Stimulated activated naive B cell treated with anti-CD40 and anti-IgM and Interleukin-4, amounts not matched to agents 10 μg/mL and 1 μg/mL and 100 μg/mL, for 72 hours (primary cell): ENCODE measurements at regions not wholly inside any gene's neighbourhood (a gene's known extent, or its start where the extent isn't known, plus 50 kb on each side); places are given as distances from the start of the nearest gene placed in this dataset.

ENCODE experiments used
- ATAC-seq, 2 donors: fragments of 150-1000 bp; cut with Tn5 transposase; replicated peaks; 2 replicates each; pipeline ENCODE4 v1.10.0; 2021; ENCODE audit warnings: moderate library complexity in 1 of 2
- DNase-seq: peaks from one replicate; pipeline ENCODE4 v3.0.0; 2021
- H3K27ac Mint-ChIP-seq: one replicate; pipeline ENCODE4 v1.8.0; 2022; ENCODE audit warnings: mild to moderate bottlenecking, mixed read lengths
- H3K27me3 Mint-ChIP-seq, 2 donors: one replicate each; pipeline ENCODE4 v1.8.0; 2022; ENCODE audit warnings: mixed read lengths in 2 of 2
- H3K36me3 Mint-ChIP-seq, 2 donors: one replicate each; pipeline ENCODE4 v1.8.0; 2022; ENCODE audit warnings: mixed read lengths in 2 of 2, mild to moderate bottlenecking in 1 of 2
- H3K4me1 Mint-ChIP-seq, 2 donors: one replicate each; pipeline ENCODE4 v1.8.0; 2022; ENCODE audit warnings: mixed read lengths in 2 of 2, mild to moderate bottlenecking in 1 of 2
- H3K4me3 Mint-ChIP-seq, 2 donors: one replicate each; pipeline ENCODE4 v1.8.0; 2022; ENCODE audit warnings: mild to moderate bottlenecking in 2 of 2, mixed read lengths in 2 of 2, moderate library complexity in 1 of 2
- H3K9me3 Mint-ChIP-seq, 2 donors: one replicate each; pipeline ENCODE4 v1.8.0; 2022; ENCODE audit warnings: mixed read lengths in 2 of 2, mild to moderate bottlenecking in 1 of 2

DNA sequence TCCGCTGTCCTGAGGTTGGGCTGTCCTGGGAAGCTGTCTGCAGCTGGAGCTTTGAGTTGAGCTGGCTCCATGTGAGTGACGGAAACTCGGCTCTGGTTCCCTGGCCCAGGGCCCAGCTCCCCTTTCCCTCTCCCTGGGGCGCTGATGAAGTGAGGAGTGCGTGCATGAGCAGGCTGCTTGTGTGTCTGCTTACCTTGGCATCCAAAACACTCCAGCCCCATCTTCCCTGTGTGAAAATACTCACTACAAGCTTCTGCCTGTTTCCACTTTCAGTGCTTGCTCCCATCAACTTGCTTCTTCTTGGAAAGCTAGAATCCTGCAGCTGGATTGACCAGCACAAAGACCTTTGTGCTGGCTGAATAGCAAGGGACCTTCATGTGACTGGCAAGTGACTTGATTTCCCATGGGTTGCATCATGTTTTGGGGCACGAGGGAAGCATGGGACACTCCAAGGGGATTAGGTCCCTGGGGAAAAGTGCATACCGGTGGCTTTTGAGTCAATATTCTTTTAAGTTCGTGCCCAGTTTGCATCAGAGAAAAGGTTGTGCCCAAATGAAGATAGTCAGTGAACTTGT, 198.1 kb downstream of the GADD45G start:
- ATAC-seq (no peak), DNase-seq (no peak)
- H3K9me3 Mint-ChIP-seq = no peaks in the 10 kb centered on the region
- no peak overlapping the region for H3K27ac Mint-ChIP-seq
- no peak overlapping the region for H3K4me3 Mint-ChIP-seq
- no peaks in the 10 kb centered on the region for H3K36me3 Mint-ChIP-seq
- H3K27me3 Mint-ChIP-seq = no peaks in the 10 kb centered on the region
- peaks cover 13 to 20% of the 10 kb centered on the region in 2 donors for H3K4me1 Mint-ChIP-seq

DNA sequence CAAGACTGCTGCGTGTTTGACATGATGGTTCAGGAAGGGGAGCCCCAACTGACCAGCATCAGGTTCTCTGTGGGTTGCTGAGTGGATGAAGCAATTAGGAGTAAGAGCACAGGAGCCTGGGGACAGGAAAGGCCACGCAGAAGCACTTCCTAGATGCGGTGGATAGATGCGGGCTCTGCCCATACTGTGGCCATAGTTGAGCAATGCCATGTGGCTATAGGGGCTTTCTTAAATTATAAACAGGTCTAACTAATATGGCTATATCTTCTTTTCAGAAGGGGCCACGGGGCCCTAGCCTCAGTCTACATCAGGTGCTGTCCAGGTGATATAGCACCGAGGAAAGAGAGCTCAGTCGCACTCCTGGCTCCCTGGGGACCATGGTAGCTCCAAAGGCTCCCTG, 198.6 kb downstream of the GADD45G start:
- Mint-ChIP-seq H3K4me1 (peaks cover 18 to 25% of the 10 kb centered on the region in 2 donors), H3K4me3 (no peak overlapping the region), H3K27ac (no peak overlapping the region), H3K36me3 (no peaks in the 10 kb centered on the region), H3K27me3 (no peaks in the 10 kb centered on the region), H3K9me3 (no peaks in the 10 kb centered on the region)
- DNase-seq (no peak), ATAC-seq (no peak)

DNA sequence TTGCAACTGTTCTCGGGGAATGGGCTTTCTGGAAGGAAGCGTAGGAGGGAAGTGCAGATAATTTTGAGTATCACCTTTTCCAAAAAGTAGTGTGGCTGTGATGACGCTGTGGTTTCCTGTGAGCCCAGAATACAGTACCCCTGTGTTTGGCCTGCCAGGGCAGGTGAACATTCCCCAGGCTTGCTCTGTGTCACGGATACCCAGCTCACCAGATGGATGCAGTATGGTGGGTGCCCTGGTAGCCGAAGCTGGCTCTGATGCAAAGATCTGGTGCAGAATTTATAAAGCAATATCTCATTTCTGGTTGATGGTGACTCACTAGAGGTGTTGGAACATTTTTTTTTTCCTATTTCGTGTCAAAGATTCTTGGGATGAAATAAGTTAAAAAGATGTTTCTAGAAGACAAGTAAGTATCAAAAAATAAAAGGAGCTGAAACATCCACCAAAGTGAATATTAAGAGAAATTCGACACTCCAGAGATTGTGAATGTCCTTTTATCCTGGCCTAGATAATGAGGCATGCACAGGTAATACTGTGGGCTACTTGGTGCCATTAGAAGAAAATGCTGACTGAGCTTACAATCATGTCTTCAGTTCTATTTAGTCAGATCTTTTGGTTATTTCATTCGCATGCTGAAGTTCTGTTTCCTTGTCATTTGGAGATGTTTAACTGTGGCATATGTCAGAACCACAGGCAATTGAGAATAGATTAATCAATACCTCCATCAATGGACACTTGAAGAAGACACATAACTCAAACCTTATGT, 200.1 kb downstream of the GADD45G start:
- no peak overlapping the region for H3K4me3 Mint-ChIP-seq
- no peaks in the 10 kb centered on the region for H3K36me3 Mint-ChIP-seq
- DNase-seq = no peak
- ATAC-seq = no peak
- H3K27ac Mint-ChIP-seq = no peak overlapping the region
- H3K9me3 Mint-ChIP-seq = no peaks in the 10 kb centered on the region
- peaks cover 13 to 22% of the 10 kb centered on the region in 2 donors for H3K4me1 Mint-ChIP-seq
- no peaks in the 10 kb centered on the region for H3K27me3 Mint-ChIP-seq

DNA sequence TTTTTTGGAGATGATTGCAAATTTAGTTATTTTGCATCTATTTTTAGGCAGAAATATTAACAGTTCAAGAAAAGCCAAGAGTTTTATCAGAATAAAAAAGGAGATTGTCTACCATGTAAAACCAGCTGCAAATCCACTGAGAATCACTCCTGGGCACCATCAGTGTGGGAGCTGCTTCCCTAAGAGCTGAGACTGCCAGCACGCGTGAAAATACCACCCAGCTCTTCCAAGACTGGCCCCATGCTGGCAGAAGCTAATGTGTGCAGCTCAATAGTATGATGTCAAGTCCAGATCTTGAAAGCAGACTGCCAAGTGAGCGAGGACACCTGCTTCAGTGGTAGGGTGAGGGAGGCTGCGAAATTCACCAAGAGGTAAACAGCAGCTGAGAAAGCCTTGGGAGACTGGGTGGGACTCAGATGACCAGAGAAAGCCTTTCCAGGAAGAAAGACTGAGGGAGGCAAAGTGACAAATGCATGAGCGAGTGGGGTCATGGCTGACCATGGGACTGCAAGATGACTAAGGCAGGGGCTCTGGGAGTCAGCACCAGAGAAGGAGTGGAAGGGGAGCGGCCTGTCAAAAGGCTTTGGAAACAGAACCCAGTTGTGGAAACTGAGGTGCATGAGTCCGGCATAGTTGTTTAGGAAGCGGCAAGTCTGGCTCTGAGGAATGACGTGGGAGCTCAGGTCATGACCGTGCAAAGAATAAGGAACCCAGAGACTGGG, 200.9 kb downstream of the GADD45G start:
- ATAC-seq (no peak), DNase-seq (no peak)
- H3K36me3 Mint-ChIP-seq = no peaks in the 10 kb centered on the region
- peak overlapping the region; percentile 49 for H3K27ac Mint-ChIP-seq
- H3K27me3 Mint-ChIP-seq = no peaks in the 10 kb centered on the region
- no peaks in the 10 kb centered on the region for H3K9me3 Mint-ChIP-seq
- no peak overlapping the region for H3K4me3 Mint-ChIP-seq
- H3K4me1 Mint-ChIP-seq = peaks cover 13 to 21% of the 10 kb centered on the region in 2 donors

DNA sequence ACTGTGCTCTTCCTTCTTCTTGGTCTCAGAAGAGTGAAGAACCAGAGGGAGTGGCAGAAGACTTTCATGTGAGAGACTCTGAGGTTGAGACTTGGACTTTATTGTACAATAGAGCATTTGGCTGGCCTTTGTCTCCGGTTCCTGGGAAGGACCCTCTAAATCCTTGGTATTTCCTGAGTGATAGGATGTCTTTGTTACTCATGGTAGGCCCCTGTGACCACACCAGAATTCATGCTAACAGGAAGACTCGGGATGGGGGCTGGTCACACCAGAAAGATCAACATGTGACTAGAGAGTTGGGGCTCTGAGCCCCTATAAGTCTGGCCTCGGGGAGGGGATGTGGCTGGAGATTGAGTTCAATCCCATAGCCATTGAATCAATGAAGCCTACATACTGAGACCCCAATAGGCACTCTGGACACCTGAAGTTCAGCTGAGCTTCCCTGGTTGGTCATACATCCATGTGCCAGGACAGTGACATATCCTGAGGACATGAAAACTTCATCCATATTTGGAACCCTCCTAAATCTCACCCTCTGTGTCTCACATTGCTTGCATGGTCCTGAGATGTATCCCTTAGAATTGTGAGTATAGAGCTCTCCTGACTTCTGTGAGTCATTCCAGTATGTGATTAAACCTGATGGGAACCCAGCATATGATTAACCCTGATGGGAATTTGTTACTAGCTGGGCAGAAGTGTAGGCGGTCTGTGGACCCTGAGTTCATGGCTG, 201.7 kb downstream of the GADD45G start:
- no peak overlapping the region for H3K27ac Mint-ChIP-seq
- ATAC-seq = no peak
- H3K9me3 Mint-ChIP-seq = no peaks in the 10 kb centered on the region
- H3K4me3 Mint-ChIP-seq = no peak overlapping the region
- no peaks in the 10 kb centered on the region for H3K36me3 Mint-ChIP-seq
- peaks cover 4 to 7% of the 10 kb centered on the region in 2 donors for H3K27me3 Mint-ChIP-seq
- H3K4me1 Mint-ChIP-seq = peaks cover 11 to 21% of the 10 kb centered on the region in 2 donors
- no peak for DNase-seq

DNA sequence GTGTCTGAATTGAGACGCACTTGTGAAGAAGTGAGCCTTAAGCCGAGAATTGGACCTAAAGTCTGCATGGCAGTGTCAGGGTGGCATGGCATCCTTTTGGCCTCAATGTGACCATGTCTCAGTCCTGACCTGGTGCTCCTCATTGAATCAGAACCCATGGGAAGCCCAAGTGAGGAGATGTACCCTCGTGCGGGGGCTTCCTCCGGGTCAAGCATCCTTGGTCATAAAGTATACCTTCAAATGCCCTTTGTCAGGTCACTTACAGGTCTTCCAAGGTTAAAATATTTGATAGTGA, 202.2 kb downstream of the GADD45G start:
- ATAC-seq (no peak), DNase-seq (no peak)
- Mint-ChIP-seq H3K27ac (peak overlapping the region; percentile 3), H3K4me1 (peaks cover 11 to 21% of the 10 kb centered on the region in 2 donors), H3K27me3 (peaks cover 4 to 7% of the 10 kb centered on the region in 2 donors), H3K36me3 (no peaks in the 10 kb centered on the region), H3K9me3 (no peaks in the 10 kb centered on the region), H3K4me3 (no peak overlapping the region)

DNA sequence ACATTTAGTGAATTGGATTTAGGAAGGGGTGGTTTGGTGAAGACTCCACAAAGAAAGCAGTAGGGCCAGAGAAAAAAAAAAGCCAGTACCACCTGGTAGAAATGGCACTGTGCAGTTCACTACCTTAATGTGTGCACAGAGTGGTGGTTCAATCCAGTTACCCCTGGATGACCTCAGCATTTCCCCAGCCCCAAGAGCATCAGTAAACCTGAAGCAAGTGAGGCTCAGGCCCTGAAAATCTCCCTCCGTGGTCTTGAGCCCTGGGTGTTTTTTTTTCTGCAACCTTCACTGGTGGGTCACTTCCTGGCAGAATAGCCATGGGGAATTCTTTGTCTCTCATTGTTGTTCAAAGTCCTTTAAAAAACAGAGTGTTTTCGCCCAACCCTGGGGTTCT, 202.9 kb downstream of the GADD45G start:
- no peaks in the 10 kb centered on the region for H3K9me3 Mint-ChIP-seq
- no peak overlapping the region for H3K27ac Mint-ChIP-seq
- ATAC-seq = peak; percentile 73 to 89
- peaks cover 4 to 7% of the 10 kb centered on the region in 2 donors for H3K27me3 Mint-ChIP-seq
- no peaks in the 10 kb centered on the region for H3K36me3 Mint-ChIP-seq
- H3K4me1 Mint-ChIP-seq = peaks cover 11 to 21% of the 10 kb centered on the region in 2 donors
- no peak for DNase-seq
- H3K4me3 Mint-ChIP-seq = no peak overlapping the region

DNA sequence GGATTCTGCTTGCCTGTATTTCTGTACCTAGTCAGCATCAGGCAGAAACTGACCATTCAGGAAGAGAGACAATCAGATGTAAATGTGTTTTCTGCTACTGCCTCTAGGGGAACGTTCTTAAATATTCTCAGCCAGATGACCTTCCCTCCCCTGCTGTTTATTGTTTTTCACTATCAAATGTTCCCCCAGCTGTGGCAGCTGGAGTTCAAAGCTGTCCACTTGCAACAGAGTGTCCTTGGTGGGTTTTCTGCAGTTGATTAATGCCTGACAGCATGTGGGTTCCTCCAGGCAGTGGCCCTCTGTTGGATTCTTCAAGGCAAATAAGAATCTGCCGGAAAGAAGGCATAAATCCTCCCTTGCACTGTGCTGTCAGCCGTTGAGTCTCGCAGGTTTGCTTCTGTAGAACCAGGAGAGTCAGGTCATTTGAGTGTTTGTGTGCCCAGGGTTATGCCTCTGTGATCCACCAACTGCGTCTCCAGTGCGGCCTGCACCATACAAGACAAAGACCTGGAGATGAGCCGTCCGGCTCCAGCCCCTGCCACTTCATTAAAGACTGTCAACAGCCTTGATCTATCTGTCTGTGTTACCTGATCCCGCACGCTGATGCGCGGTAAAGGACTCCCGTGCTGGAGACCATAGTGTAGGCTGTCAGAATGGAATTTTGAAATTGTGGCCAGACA, 203.4 kb downstream of the GADD45G start:
- H3K36me3 Mint-ChIP-seq = no peaks in the 10 kb centered on the region
- H3K4me3 Mint-ChIP-seq = no peak overlapping the region
- peaks cover 4 to 7% of the 10 kb centered on the region in 2 donors for H3K27me3 Mint-ChIP-seq
- ATAC-seq (peak; percentile 57 to 67), DNase-seq (no peak)
- H3K27ac Mint-ChIP-seq = no peak overlapping the region
- H3K9me3 Mint-ChIP-seq = no peaks in the 10 kb centered on the region
- peaks cover 11 to 21% of the 10 kb centered on the region in 2 donors for H3K4me1 Mint-ChIP-seq

DNA sequence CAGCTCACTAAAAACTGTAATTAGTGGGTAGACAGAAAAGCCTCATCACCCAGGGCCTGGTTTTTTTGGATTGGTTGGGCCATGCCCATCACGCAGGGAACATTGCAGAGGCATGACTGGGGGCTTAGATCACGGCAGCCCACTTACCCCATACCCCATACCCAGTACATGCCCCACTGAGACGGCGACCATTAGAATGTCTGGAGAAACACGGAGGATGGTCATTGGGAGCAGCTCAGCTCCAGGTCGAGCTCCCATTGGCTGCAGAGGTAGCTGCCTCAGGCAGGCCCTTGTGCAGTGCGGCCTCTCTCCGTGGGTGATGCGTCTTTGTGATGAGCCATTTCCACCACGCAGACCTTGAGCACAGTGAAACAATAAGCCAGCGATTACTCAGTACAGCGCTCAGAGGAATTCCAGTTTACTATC, 204.0 kb downstream of the GADD45G start:
- DNase-seq = no peak
- peaks cover 4 to 7% of the 10 kb centered on the region in 2 donors for H3K27me3 Mint-ChIP-seq
- H3K36me3 Mint-ChIP-seq = no peaks in the 10 kb centered on the region
- H3K9me3 Mint-ChIP-seq = no peaks in the 10 kb centered on the region
- H3K27ac Mint-ChIP-seq = no peak overlapping the region
- no peak for ATAC-seq
- peaks cover 15 to 26% of the 10 kb centered on the region in 2 donors for H3K4me1 Mint-ChIP-seq
- H3K4me3 Mint-ChIP-seq = no peak overlapping the region

DNA sequence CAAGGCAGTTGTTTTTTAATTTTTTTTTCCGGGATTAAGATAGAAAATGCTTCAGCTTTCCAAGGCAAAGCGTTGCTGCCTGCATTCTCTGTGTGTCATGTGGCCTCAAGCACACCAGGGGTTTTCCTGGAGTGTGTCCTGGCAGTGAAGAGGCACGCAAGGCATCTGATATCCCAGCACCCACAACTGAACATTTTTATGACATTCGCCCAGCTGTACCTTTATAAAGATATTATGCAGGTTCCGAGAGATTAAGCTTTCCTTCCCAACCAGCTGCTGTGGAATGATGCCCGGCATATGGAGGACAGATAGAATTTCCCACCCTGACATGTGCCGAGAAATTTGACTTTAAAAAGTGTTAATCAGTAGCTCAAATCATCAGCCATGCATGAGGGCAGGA, 205.6 kb downstream of the GADD45G start:
- ATAC-seq (no peak), DNase-seq (no peak)
- Mint-ChIP-seq H3K27ac (no peak overlapping the region), H3K27me3 (peaks cover 4 to 7% of the 10 kb centered on the region in 2 donors), H3K9me3 (no peaks in the 10 kb centered on the region), H3K36me3 (no peaks in the 10 kb centered on the region), H3K4me1 (peaks cover 30 to 43% of the 10 kb centered on the region in 2 donors), H3K4me3 (no peak overlapping the region)

DNA sequence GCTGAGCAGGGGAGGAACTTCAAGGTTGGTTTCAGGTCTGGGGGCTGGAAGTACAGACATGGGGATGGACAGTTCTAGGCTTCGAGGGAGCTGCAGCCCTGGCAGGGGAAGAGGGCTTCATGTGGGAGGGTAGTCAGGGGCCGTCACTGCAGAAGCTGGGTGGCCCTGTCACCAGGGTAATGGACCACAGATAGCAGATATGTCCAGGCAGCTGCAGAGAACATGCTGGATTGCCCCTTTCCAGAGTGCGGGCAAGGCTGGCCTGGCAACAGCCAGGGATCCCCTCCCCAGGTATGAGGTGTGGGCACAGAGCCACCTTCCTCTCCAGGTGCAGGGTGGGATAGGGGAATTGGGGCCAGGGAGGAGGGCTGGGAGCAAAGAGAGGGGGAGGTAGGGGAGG, 206.5 kb downstream of the GADD45G start:
- no peak for ATAC-seq
- no peaks in the 10 kb centered on the region for H3K9me3 Mint-ChIP-seq

DNA sequence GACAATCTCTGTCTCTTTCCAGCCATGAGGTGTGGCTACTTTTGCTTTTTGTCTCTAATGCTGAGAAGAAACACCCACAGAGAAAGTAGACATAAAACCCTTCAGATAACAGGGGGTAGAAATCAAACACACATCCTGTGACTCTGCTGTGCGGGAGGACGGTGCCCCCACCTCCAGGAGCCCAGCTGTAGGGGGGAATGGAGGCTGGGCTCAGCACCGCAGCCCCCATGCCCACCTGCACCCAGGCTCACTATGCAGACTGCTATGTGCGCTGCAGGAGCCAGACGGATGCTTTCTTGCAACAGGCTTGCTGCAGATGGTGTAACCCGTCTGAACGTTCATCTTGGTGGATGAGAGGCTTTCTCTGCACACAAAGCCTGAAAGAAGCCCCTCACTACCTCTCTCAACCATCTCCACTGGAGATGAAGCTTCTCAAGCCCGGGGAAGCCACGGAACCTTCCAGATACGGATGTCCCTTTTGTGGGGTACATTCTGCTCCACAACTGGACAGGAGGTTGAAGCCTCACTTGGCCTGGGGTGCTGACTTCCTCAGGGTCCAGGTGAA, 207.2 kb downstream of the GADD45G start:
- ATAC-seq (no peak), DNase-seq (no peak)
- H3K9me3 Mint-ChIP-seq = no peaks in the 10 kb centered on the region
- H3K36me3 Mint-ChIP-seq = no peaks in the 10 kb centered on the region
- no peak overlapping the region for H3K27ac Mint-ChIP-seq
- H3K4me1 Mint-ChIP-seq = peaks cover 43 to 51% of the 10 kb centered on the region in 2 donors
- H3K4me3 Mint-ChIP-seq = no peak overlapping the region
- peaks cover 4 to 7% of the 10 kb centered on the region in 2 donors for H3K27me3 Mint-ChIP-seq

More for the DNA sequence above, 206.5 kb downstream of the GADD45G start:
- Mint-ChIP-seq H3K4me3 (no peak overlapping the region), H3K27me3 (peaks cover 4 to 7% of the 10 kb centered on the region in 2 donors), H3K4me1 (peaks cover 39 to 48% of the 10 kb centered on the region in 2 donors), H3K27ac (peak overlapping the region; percentile 67), H3K36me3 (no peaks in the 10 kb centered on the region)
- DNase-seq = no peak

DNA sequence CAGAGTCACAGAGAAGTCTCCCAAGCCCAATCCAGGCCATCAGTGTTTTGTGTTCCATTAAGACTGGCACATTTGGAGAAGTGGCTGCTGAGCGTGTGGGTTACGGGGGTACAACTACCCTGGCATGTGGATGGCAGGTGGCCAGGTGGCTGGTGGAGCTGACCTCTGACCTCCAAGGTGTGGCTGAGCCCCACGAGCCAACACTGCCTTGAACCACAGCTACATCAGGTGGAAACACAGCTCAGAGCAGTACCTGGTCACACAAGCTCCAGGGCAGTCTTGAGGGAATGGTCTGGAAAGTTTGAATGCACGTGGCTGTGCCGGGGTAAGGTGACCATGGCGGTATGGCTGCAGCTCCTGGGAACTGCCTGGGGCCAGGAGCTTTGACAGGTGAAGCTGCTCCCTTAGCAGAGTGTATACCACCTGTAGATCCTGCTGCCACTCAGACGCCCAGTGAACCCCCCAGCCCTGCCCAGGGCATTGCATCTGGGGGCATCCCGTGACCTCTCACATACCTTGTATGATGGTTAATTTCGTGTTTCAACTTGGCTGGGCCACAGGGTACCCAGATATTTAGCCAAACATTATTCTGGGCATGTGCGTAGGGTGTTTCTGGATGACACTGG, 207.9 kb downstream of the GADD45G start:
- Mint-ChIP-seq H3K9me3 (no peaks in the 10 kb centered on the region), H3K36me3 (no peaks in the 10 kb centered on the region), H3K4me3 (no peak overlapping the region), H3K4me1 (peaks cover 47 to 51% of the 10 kb centered on the region in 2 donors), H3K27me3 (peaks cover 4 to 7% of the 10 kb centered on the region in 2 donors), H3K27ac (no peak overlapping the region)
- ATAC-seq (no peak), DNase-seq (no peak)
